Inflammatory macrophage treated with lipopolysaccharide for 4 hours (primary cell): ENCODE measurements at regions not wholly inside any gene's neighbourhood (a gene's known extent, or its start where the extent isn't known, plus 50 kb on each side); places are given as distances from the start of the nearest gene placed in this dataset.
"Not testable (repeated sequence)": the region's sequence is repeated elsewhere in the genome, so short reads cannot be mapped to it uniquely, and the experiment has no call there.

Experiments used
- DNase-seq: peaks from one replicate; pipeline ENCODE4 v3.0.0-alpha.2; 2020

- no peak for DNase-seq
Measured at GRCh38 chr13:34734932-34735331, 207.1 kb upstream of the NBEA start.

- no peak for DNase-seq
Measured at GRCh38 chr13:34738254-34738992, 203.6 kb upstream of the NBEA start.

- not testable (repeated sequence) for DNase-seq
Measured at GRCh38 chr13:34747056-34747455, 195.0 kb upstream of the NBEA start.

GRCh38 chr13:34747507-34747906 lies 194.6 kb upstream of the NBEA start:
- DNase-seq, result no peak

- DNase-seq, result no peak
Measured at GRCh38 chr13:34748073-34748472, 194.0 kb upstream of the NBEA start.

GRCh38 chr13:34748596-34748995 lies 193.5 kb upstream of the NBEA start:
- no peak for DNase-seq

GRCh38 chr13:34749046-34749445 lies 193.0 kb upstream of the NBEA start:
- DNase-seq, result no peak

- DNase-seq, result no peak
Measured at GRCh38 chr13:34750078-34750931, 191.8 kb upstream of the NBEA start.

GRCh38 chr13:34751044-34751443 lies 191.0 kb upstream of the NBEA start:
- DNase-seq, result no peak

- DNase-seq, result no peak
Measured at GRCh38 chr13:34751492-34751891, 190.6 kb upstream of the NBEA start.

- no peak for DNase-seq
Measured at GRCh38 chr13:34752283-34752960, 189.6 kb upstream of the NBEA start.

- DNase-seq, result no peak
Measured at GRCh38 chr13:34756136-34756535, 185.9 kb upstream of the NBEA start.

GRCh38 chr13:34756572-34756971 lies 185.5 kb upstream of the NBEA start:
- DNase-seq, result no peak

GRCh38 chr13:34757441-34757840 lies 184.6 kb upstream of the NBEA start:
- no peak for DNase-seq

GRCh38 chr13:34758628-34759027 lies 183.4 kb upstream of the NBEA start:
- DNase-seq, result no peak

- no peak for DNase-seq
Measured at GRCh38 chr13:34762312-34762711, 179.8 kb upstream of the NBEA start.

GRCh38 chr13:34764246-34764645 lies 177.8 kb upstream of the NBEA start:
- DNase-seq, result no peak

GRCh38 chr13:34765446-34766180 lies 176.5 kb upstream of the NBEA start:
- no peak for DNase-seq

GRCh38 chr13:34767778-34768177 lies 174.3 kb upstream of the NBEA start:
- DNase-seq, result no peak

GRCh38 chr13:34772206-34772605 lies 169.9 kb upstream of the NBEA start:
- DNase-seq, result no peak

- DNase-seq, result no peak
Measured at GRCh38 chr13:34772881-34773280, 169.2 kb upstream of the NBEA start.

- no peak for DNase-seq
Measured at GRCh38 chr13:34776390-34776981, 165.6 kb upstream of the NBEA start.
